HL-60/S4 (cell line): ENCODE measurements at regions not wholly inside any gene's neighbourhood (a gene's known extent, or its start where the extent isn't known, plus 50 kb on each side); places are given as distances from the start of the nearest gene placed in this dataset.

Experiments used
- in situ Hi-C: fragments of 300-500 bp; cut with MboI; formaldehyde crosslinking; loops from 2 replicates; pipeline ENCODE4 v1.14.3; 2022; ENCODE audit warnings: low sequenced_read_pairs

GRCh38 chr6:45791211-45792168, 224.2 kb downstream of the CLIC5 start:
- in situ Hi-C loops, result no loop called here

- in situ Hi-C loops, result no loop called here
Observed at GRCh38 chr6:45789238-45789637, 226.4 kb downstream of the CLIC5 start.

- in situ Hi-C loops, result no loop called here
Observed at GRCh38 chr6:45787384-45787783, 228.3 kb downstream of the CLIC5 start.

- in situ Hi-C loops, result no loop called here
Observed at GRCh38 chr6:45786355-45786781, 229.3 kb downstream of the CLIC5 start.

- in situ Hi-C loops, result no loop called here
Observed at GRCh38 chr6:45784250-45784649, 231.4 kb downstream of the CLIC5 start.

GRCh38 chr6:45783716-45784115, 231.9 kb downstream of the CLIC5 start:
- in situ Hi-C loops, result no loop called here

GRCh38 chr6:45781890-45782289, 233.8 kb downstream of the CLIC5 start:
- in situ Hi-C loops, result no loop called here

GRCh38 chr6:45780523-45780922, 235.1 kb downstream of the CLIC5 start:
- in situ Hi-C loops, result no loop called here

GRCh38 chr6:45775026-45775697, 240.5 kb downstream of the CLIC5 start:
- in situ Hi-C loops, result no loop called here

- in situ Hi-C loops, result no loop called here
Observed at GRCh38 chr6:45773906-45774305, 241.8 kb downstream of the CLIC5 start.

- in situ Hi-C loops, result no loop called here
Observed at GRCh38 chr6:45772886-45773495, 242.7 kb downstream of the CLIC5 start.

- in situ Hi-C loops, result no loop called here
Observed at GRCh38 chr6:45772051-45772450, 243.6 kb downstream of the CLIC5 start.

- in situ Hi-C loops, result no loop called here
Observed at GRCh38 chr6:45763281-45763680, 252.4 kb downstream of the CLIC5 start.

- in situ Hi-C loops, result no loop called here
Observed at GRCh38 chr6:45759472-45759810, 256.2 kb downstream of the CLIC5 start.

GRCh38 chr6:45758787-45759471, 256.7 kb downstream of the CLIC5 start:
- in situ Hi-C loops, result no loop called here

- in situ Hi-C loops, result no loop called here
Observed at GRCh38 chr6:45757443-45758130, 258.1 kb downstream of the CLIC5 start.

- in situ Hi-C loops, result no loop called here
Observed at GRCh38 chr6:45756606-45757005, 259.1 kb downstream of the CLIC5 start.

GRCh38 chr6:45754432-45754831, 261.2 kb downstream of the CLIC5 start:
- in situ Hi-C loops, result no loop called here

- in situ Hi-C loops, result no loop called here
Observed at GRCh38 chr6:45746046-45746445, 269.6 kb downstream of the CLIC5 start.

- in situ Hi-C loops, result no loop called here
Observed at GRCh38 chr6:45743028-45743615, 272.5 kb downstream of the CLIC5 start.
